IMR-90 (cell line): ENCODE measurements at regions not wholly inside any gene's neighbourhood (a gene's known extent, or its start where the extent isn't known, plus 50 kb on each side); places are given as distances from the start of the nearest gene placed in this dataset. TPM values are rescaled to one million over a fixed set of nuclear protein-coding genes. Genes with fewer than 3 reads are reported as not detected.

Experiments
- ATAC-seq: fragments of 200-7000 bp; cut with Tn5 transposase; 2 replicates; pipeline ENCODE4 v1.9.1; 2020; ENCODE audit warnings: low read depth, mild to moderate bottlenecking, moderate library complexity
- BruUV-seq: library from RNA; stranded (reverse); fragments of 400-500 nt; replicated peaks from 2 replicates; lab custom pipeline; 2021; lab: Mats Ljungman, UMichigan
- CTCF ChIA-PET: fragments of 300-600 bp; formaldehyde crosslinking; extraction: SDS; loops from one replicate; lab custom pipeline; 2021; ENCODE audit warnings: antibody characterized with exemption; lab: Yijun Ruan, JAX
- POLR2A ChIA-PET: fragments of 300-600 bp; sonication (Branson Sonifier 250); formaldehyde crosslinking; loops from one replicate; lab custom pipeline; 2022; ENCODE audit warnings: antibody characterized with exemption; ENCODE audit not compliant: unreplicated experiment; lab: Charles Lee
- DNase-seq: peaks from one replicate; pipeline ENCODE4 v3.0.0; 2013
- H2AFZ ChIP-seq: replicated peaks from 2 replicates; pipeline ENCODE3; 2013; ENCODE audit warnings: low read length, mild to moderate bottlenecking; ENCODE audit not compliant: poor library complexity
- H2AK5ac ChIP-seq: 2 replicates; pipeline ENCODE4 v1.6.1; 2013; ENCODE audit warnings: low read depth, low read length, inconsistent platforms
- H2AK9ac ChIP-seq: replicated peaks from 2 replicates; pipeline ENCODE3; 2013; ENCODE audit warnings: mild to moderate bottlenecking, low read depth, low read length, moderate library complexity; ENCODE audit not compliant: poor library complexity
- H2BK120ac ChIP-seq: 2 replicates; pipeline ENCODE4 v1.6.1; 2013; ENCODE audit warnings: low read depth, low read length, inconsistent platforms
- H2BK15ac ChIP-seq: 3 replicates; pipeline ENCODE4 v1.6.1; 2013; ENCODE audit warnings: low read depth, low read length, inconsistent platforms
- H2BK20ac ChIP-seq: 2 replicates; pipeline ENCODE4 v1.6.1; 2013; ENCODE audit warnings: low read depth, mild to moderate bottlenecking, inconsistent platforms, low read length, moderate library complexity
- H2BK5ac ChIP-seq: 2 replicates; pipeline ENCODE4 v1.6.1; 2013; ENCODE audit warnings: mild to moderate bottlenecking, low read depth, low read length, inconsistent platforms; ENCODE audit not compliant: poor library complexity, severe bottlenecking
- H3K14ac ChIP-seq: replicated peaks from 2 replicates; pipeline ENCODE4 v1.6.1; 2013; ENCODE audit warnings: low read depth, low read length, inconsistent platforms
- H3K18ac ChIP-seq: 2 replicates; pipeline ENCODE4 v1.6.1; 2013; ENCODE audit warnings: low read depth, low read length, control low read depth
- H3K23ac ChIP-seq: 2 replicates; pipeline ENCODE4 v1.6.1; 2013; ENCODE audit warnings: low read depth, low read length, inconsistent platforms
- H3K27ac ChIP-seq: 2 replicates; pipeline ENCODE4 v1.5.1; 2013; ENCODE audit warnings: mild to moderate bottlenecking, control low read depth, low read length; ENCODE audit not compliant: insufficient read depth
- H3K27me3 ChIP-seq: 2 replicates; pipeline ENCODE4 v1.6.1; 2013; ENCODE audit warnings: low read length; ENCODE audit not compliant: control insufficient read depth, insufficient read depth
- H3K36me3 ChIP-seq: 2 replicates; pipeline ENCODE4 v1.6.1; 2013; ENCODE audit warnings: low read length, mixed read lengths; ENCODE audit not compliant: control insufficient read depth, insufficient read depth
- H3K4ac ChIP-seq: 2 replicates; pipeline ENCODE4 v1.6.1; 2013; ENCODE audit warnings: low read depth, low read length, inconsistent platforms
- H3K4me1 ChIP-seq: 2 replicates; pipeline ENCODE4 v1.6.1; 2013; ENCODE audit warnings: low read length, mixed read lengths; ENCODE audit not compliant: control insufficient read depth, insufficient read depth
- H3K4me2 ChIP-seq: 2 replicates; pipeline ENCODE4 v1.6.1; 2013; ENCODE audit warnings: low read depth, mild to moderate bottlenecking, control low read depth, low read length, moderate library complexity
- H3K4me3 ChIP-seq: 2 replicates; pipeline ENCODE4 v1.5.1; 2013; ENCODE audit warnings: low read depth, mild to moderate bottlenecking, control low read depth, low read length, moderate library complexity; ENCODE audit not compliant: insufficient read depth
- H3K56ac ChIP-seq: 2 replicates; pipeline ENCODE4 v1.6.1; 2013; ENCODE audit warnings: low read length, inconsistent platforms; ENCODE audit not compliant: insufficient read depth; ENCODE audit errors: extremely low read depth
- H3K79me1 ChIP-seq, 2 experiments: 2 replicates each; pipeline ENCODE4 v1.6.1; 2013; ENCODE audit warnings: low read length in 2 of 2, inconsistent platforms in 1 of 2, low read depth in 1 of 2
- H3K9ac ChIP-seq: 2 replicates; pipeline ENCODE4 v1.6.1; 2013; ENCODE audit warnings: low read depth, low read length, control low read depth
- H3K9me1 ChIP-seq: 2 replicates; pipeline ENCODE4 v1.6.1; 2013; ENCODE audit warnings: low read length, inconsistent platforms; ENCODE audit not compliant: insufficient read depth
- H3K9me3 ChIP-seq: 2 replicates; pipeline ENCODE4 v1.6.1; 2013; ENCODE audit warnings: low read length; ENCODE audit not compliant: control insufficient read depth, insufficient read depth
- H4K20me1 ChIP-seq: 2 replicates; pipeline ENCODE4 v1.6.1; 2013; ENCODE audit warnings: low read length, inconsistent platforms; ENCODE audit not compliant: insufficient read depth
- H4K5ac ChIP-seq: 2 replicates; pipeline ENCODE4 v1.6.1; 2013; ENCODE audit warnings: mild to moderate bottlenecking, low read depth, low read length, control low read depth
- H4K8ac ChIP-seq, 2 experiments: 2 replicates each; pipeline ENCODE4 v1.6.1; 2013; ENCODE audit warnings: low read depth in 2 of 2, low read length in 2 of 2, control low read depth in 1 of 2, inconsistent platforms in 1 of 2
- H4K91ac ChIP-seq: 2 replicates; pipeline ENCODE4 v1.6.1; 2013; ENCODE audit warnings: low read depth, low read length, inconsistent platforms; ENCODE audit not compliant: insufficient read depth
- CHD1 ChIP-seq: IDR thresholded peaks from 2 replicates; pipeline ENCODE4 v1.6.1; 2012; ENCODE audit warnings: low read depth, low read length, improper control_type of control experiment
- MAFK ChIP-seq: IDR thresholded peaks from 2 replicates; pipeline ENCODE4 v1.6.1; 2012; ENCODE audit warnings: low read depth, low read length, improper control_type of control experiment
- MAZ ChIP-seq: IDR thresholded peaks from 2 replicates; pipeline ENCODE4 v1.6.1; 2012; ENCODE audit warnings: low read depth, mild to moderate bottlenecking, low read length, improper control_type of control experiment, moderate library complexity, borderline replicate concordance
- NFE2L2 ChIP-seq: fragments of 150-350 bp; IDR thresholded peaks from 2 replicates; pipeline ENCODE4 v1.6.1; 2016; ENCODE audit warnings: low read depth, mild to moderate bottlenecking, low read length
- POLR2A ChIP-seq: IDR thresholded peaks from 2 replicates; pipeline ENCODE4 v1.6.1; 2012; ENCODE audit warnings: mild to moderate bottlenecking, low read depth, low read length
- RAD21 ChIP-seq: IDR thresholded peaks from 2 replicates; pipeline ENCODE4 v1.6.1; 2012; ENCODE audit warnings: low read length, improper control_type of control experiment
- SMC3 ChIP-seq: fragments of 150-350 bp; IDR thresholded peaks from 2 replicates; pipeline ENCODE4 v1.6.1; 2016; ENCODE audit warnings: low read depth, mild to moderate bottlenecking, antibody characterized with exemption, low read length, moderate library complexity
- WGBS, 2 experiments: methylation state at CpG; one replicate each; pipeline versions ENCODE4 v1.1.5 to v1.1.7; 2013; ENCODE audit warnings: missing lambda C conversion rate in 2 of 2; ENCODE audit not compliant: insufficient read length in 1 of 2; ENCODE audit errors: extremely low coverage in 2 of 2; 5-methylcytosine and 5-hydroxymethylcytosine counted together
- dilution Hi-C: fragments of 300-500 bp; cut with HindIII; formaldehyde crosslinking; loops from one replicate; pipeline ENCODE4 v1.14.3; 2018; ENCODE audit warnings: low sequenced_read_pairs; ENCODE audit not compliant: unreplicated experiment
- in situ Hi-C: fragments of 300-500 bp; cut with MboI; formaldehyde crosslinking; loops from 3 replicates; pipeline ENCODE4 v1.14.3; 2019; ENCODE audit warnings: low sequenced_read_pairs, inconsistent platforms, mixed read lengths
- intact Hi-C: fragments of 100-400 bp; cut with micrococcal nuclease; formaldehyde crosslinking; loops from 2 replicates; pipeline ENCODE4 v1.10.0; 2022
- microRNA-seq, 2 experiments: library from miRNA; stranded (forward) in 1 of 2; unstranded in 1 of 2; fragments of 10-50 nt in 1 of 2; fragments of <30 nt in 1 of 2; gene quantifications in 1 of 2; microRNA quantifications in 1 of 2; one replicate each; pipeline versions ENCODE3 to v1.1.0; 2013 to 2020; ENCODE audit not compliant: insufficient read depth in 1 of 2, insufficient read length in 1 of 2, unreplicated experiment in 1 of 2
- small RNA-seq, 5 experiments: library from RNA; depleted of rRNA; stranded (forward); fragments of <200 nt; gene quantifications; one replicate each; pipeline ENCODE3, GENCODE V24; 2012
- TF ChIP-seq, protein P1 (sequence below): conservative IDR thresholded peaks from 2 replicates; pipeline ENCODE4 v1.5.1; 2012; ENCODE audit warnings: mild to moderate bottlenecking, low read depth, low read length, improper control_type of control experiment

DNA sequence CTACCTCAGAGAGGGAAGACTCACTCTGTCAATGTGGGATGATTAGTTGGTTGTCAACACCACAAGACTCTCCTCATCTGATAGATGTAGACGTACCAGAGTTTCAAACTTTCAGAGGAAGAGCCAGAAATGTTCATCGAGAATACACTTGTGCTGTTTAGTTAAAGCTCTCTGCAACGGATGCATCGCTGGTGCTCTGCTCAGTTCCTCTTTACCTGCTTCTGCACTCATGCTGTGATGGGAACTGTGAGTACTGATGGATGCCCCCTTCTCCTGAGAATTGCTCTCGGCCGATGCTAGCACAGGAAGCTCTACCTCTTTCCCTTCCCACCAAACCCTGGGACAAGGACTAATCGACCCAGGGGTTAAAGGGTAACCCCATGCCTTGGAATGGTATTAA lies 51.8 kb upstream of the CCDC54 start:
- ChIA-PET POLR2A (no interaction called here), CTCF (no interaction called here)
- DNase-seq, result no peak

More for the DNA sequence above, 51.8 kb upstream of the CCDC54 start:
- Histone ChIP-seq H3K4ac (no peak overlapping the region), H2BK120ac (no peak overlapping the region), H3K4me2 (no peak overlapping the region), H2BK15ac (no peak overlapping the region), H3K23ac (no peak overlapping the region), H2AK9ac (no peak overlapping the region), H2AFZ (no peak overlapping the region), H2AK5ac (no peak overlapping the region), H3K79me1 (no peaks in the 10 kb centered on the region), H3K9me3 (no peaks in the 10 kb centered on the region), H4K20me1 (no peaks in the 10 kb centered on the region), H2BK20ac (no peak overlapping the region), H3K9me1 (no peaks in the 10 kb centered on the region), H3K27me3 (peaks cover 18% of the 10 kb centered on the region), H3K36me3 (no peaks in the 10 kb centered on the region), H3K56ac (no peak overlapping the region), H3K18ac (no peak overlapping the region), H3K9ac (no peak overlapping the region), H3K14ac (no peak overlapping the region), H4K5ac (no peak overlapping the region), H3K27ac (no peak overlapping the region), H4K91ac (no peak overlapping the region), H4K8ac (no peak overlapping the region), H2BK5ac (no peak overlapping the region), H3K4me3 (no peak overlapping the region), H3K4me1 (no peaks in the 10 kb centered on the region)
- BruUV-seq, result no TSS peak
- intact Hi-C loops (no loop called here), in situ Hi-C loops (no loop called here), dilution Hi-C loops (no loop called here)
- TF ChIP-seq RAD21 (no peak), NFE2L2 (no peak), POLR2A (no peak), MAFK (no peak), CHD1 (no peak), MAZ (no peak), SMC3 (no peak)
- TF ChIP-seq, protein P1, sequence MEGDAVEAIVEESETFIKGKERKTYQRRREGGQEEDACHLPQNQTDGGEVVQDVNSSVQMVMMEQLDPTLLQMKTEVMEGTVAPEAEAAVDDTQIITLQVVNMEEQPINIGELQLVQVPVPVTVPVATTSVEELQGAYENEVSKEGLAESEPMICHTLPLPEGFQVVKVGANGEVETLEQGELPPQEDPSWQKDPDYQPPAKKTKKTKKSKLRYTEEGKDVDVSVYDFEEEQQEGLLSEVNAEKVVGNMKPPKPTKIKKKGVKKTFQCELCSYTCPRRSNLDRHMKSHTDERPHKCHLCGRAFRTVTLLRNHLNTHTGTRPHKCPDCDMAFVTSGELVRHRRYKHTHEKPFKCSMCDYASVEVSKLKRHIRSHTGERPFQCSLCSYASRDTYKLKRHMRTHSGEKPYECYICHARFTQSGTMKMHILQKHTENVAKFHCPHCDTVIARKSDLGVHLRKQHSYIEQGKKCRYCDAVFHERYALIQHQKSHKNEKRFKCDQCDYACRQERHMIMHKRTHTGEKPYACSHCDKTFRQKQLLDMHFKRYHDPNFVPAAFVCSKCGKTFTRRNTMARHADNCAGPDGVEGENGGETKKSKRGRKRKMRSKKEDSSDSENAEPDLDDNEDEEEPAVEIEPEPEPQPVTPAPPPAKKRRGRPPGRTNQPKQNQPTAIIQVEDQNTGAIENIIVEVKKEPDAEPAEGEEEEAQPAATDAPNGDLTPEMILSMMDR, result no peak
- ATAC-seq, result no peak
- no CpG with 5 or more reads among the region's 7 CpGs for WGBS, 2 experiments

Small RNA genes in the stretch of these regions (microRNA-seq; reads per million reads assigned to microRNA genes)
- gene MTCO1P35 (ENCODE audit: insufficient read depth, insufficient read length), result not detected
- not detected for gene MTND6P6 (ENCODE audit: insufficient read depth, insufficient read length)
- gene RF00019 (ENCODE audit: insufficient read depth, insufficient read length), result not detected
- not detected for gene RNU6-1308P (ENCODE audit: insufficient read depth, insufficient read length)

Small RNA genes in the stretch of these regions (small RNA-seq; reads per million reads assigned to genes)
- gene MTCO1P35 (0 reads per million in 5 experiments), gene MTND6P6 (0 reads per million in 5 experiments), gene RF00019 (0 reads per million in 5 experiments), gene RNU6-1308P (0 reads per million in 5 experiments)
